ENCODE measurements at regions not wholly inside any gene's neighbourhood (a gene's known extent, or its start where the extent isn't known, plus 50 kb on each side); places are given as distances from the start of the nearest gene placed in this dataset.

GRCh38 chr3:194073926-194074325 is 62.0 kb upstream of the HES1 start:
- no peak for DNase-seq

DNA sequence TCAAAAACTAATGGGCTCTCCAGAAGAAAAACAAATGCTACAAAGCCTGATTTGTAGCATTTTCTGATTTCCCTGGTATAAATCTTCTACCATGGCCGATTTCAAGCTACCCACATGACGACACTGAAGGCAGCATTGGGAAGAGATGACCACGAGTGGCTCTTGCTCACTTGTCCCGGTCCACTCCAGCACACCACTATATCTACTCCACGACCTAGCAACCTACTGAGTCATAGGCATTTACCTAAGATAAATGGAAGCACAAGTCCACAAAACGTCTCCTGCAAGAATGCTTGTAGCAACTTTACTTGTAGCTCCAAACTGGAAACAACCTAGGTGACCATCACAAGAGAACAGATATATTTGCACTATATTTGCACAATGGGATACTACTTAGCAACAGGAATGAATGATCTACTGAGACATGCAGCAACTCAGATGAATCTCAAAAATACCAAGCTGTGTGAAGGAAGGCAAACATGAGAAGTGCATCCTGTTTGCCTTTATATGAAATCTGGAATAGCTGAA is 60.8 kb upstream of the HES1 start:
- DNase-seq = no peak

- DNase-seq = no peak
Measured at GRCh38 chr3:194075802-194076460, 60.0 kb upstream of the HES1 start.

- no peak for DNase-seq
Measured at GRCh38 chr3:194076475-194076874, 59.5 kb upstream of the HES1 start.

- no peak for DNase-seq
Measured at GRCh38 chr3:194077602-194078001, 58.3 kb upstream of the HES1 start.

GRCh38 chr3:194078045-194078821 is 57.7 kb upstream of the HES1 start:
- DNase-seq = no peak

- DNase-seq = peak; percentile 30
Measured at GRCh38 chr3:194079702-194080172, 56.2 kb upstream of the HES1 start.

DNA sequence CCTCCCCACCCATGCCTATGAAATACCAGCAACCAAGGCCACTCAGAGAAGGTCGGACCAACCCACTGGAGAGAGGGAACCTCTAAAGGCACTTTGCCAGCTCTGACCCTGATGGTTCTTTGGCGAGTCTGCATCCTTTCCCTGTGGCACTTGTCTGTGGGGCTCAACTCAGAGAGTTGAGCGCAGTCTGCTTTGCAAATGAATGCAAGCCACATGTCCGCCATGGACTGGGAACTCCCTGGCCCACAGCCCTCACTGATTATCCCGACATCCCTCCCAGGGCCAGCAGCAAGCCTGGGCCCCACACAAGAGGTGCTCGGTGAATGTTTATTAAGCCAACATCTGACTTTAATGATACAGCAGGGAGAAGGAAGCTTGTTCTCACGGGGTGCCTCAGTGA is 55.5 kb upstream of the HES1 start:
- DNase-seq = no peak

DNA sequence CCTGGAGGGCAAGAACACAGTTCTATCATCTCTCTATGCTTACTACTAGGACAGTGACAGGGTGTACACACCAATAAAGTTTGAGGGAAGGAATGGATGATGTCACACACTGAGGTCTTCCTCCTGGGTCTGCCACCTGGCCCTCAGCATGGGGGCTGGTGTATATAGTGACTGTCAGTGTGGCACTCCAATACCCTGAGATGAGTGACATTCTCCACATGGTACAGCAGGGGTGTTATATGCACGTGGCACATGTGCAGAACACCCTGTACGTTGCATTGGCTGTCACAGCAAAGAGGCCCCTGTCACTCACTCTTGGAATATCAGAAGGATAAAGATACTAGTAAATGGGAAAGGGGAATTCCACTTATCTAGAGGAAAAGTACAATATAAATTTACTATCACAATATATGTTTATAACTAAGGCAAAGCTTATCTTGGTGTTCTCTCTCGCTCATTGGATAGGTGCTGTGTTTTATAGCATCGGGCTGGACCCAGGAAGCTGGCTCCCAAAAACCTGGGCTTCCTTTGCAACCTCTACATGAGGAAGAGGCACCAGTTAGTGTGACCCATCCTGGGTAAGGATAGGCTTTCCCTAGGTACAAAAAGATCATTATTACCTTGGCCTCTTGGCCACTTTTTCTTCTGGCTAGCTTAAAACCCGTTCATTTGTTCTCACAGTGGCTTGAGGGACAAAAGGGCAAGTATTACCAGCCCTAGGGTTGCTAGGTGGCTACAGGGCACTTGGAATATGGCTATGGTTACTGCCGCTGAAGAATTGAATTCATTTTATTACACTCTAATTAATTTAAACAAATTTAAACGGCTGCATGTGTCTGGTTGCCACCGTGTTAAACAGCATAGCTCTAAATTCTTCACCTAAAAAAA is 54.8 kb upstream of the HES1 start:
- no peak for DNase-seq

DNA sequence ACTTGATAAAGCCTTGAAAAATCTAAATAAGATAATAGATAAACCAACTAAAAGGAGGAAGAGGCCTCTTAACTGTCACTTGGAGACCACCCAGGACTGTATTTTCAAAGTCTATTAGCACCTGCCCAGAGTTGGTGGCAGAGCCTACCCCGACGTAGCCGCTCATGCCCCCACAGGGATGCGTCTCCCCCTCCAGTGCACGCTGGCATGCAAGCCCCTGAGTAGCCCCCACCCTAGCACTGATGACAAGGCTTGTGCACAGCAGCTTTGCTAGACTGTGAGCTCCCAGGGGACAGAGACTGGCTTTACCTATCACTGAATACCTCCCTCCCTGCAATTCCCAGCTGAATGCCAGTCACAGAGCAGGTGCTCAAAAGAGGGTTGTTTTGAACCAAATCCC is 54.1 kb upstream of the HES1 start:
- DNase-seq = no peak

- DNase-seq = peak; percentile 74
Measured at GRCh38 chr3:194082743-194083636, 53.0 kb upstream of the HES1 start.

DNA sequence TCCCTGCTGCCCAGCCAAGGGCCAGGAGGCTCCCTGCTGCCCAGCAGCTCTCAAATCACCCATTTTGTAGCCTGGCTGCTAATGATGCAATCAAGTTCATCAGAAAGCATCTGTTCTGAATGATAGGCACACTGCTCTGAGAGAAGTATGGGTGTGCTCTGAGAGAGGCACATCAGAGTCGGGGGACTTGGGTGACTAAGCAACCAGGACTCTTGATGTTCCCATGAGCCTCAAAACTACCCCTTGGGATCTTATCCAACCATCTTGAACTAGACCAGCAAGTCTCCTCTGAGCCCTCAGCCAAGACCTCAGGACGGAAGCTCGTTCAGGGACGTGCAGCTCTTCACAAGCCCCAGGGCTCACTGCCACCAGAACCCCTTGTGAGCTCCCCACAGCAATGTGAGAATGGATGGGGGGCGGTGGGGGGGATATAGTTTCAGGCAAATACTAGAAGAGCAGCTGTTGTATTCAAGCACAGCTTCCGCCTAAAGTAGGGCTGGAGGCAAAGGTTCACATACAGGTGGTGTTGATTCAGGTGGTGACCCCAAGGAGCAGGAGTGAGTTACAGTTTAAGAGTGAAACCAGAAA is 52.2 kb upstream of the HES1 start:
- DNase-seq = no peak

- DNase-seq = no peak
Measured at GRCh38 chr3:194084284-194084683, 51.7 kb upstream of the HES1 start.

Measured in right forelimb (tissue), 1 donor.